ENCODE measurements at regions not wholly inside any gene's neighbourhood (a gene's known extent, or its start where the extent isn't known, plus 50 kb on each side); places are given as distances from the start of the nearest gene placed in this dataset.

- no peak for TF ChIP-seq CTCF (IDR thresholded peaks at IDR 0.05; ENCODE audit: low read depth, low read length)
- TF ChIP-seq EZH2phosphoT487 (IDR thresholded peaks at IDR 0.05; ENCODE audit: low read depth), result no peak
- H3K4me2 ChIP-seq (ENCODE audit: low read length), result no peak overlapping the region
- H3K4me3 ChIP-seq (ENCODE audit: low read length), result no peak overlapping the region
- H3K9ac ChIP-seq (ENCODE audit: low read length), result no peak overlapping the region
- H3K4me1 ChIP-seq (ENCODE audit: low read length), result no peaks in the 10 kb centered on the region
- no peaks in the 10 kb centered on the region for H3K36me3 ChIP-seq (replicated peaks; ENCODE audit: low read depth, low read length)
- H3K9me3 ChIP-seq (ENCODE audit: insufficient read depth, low read length), result no peaks in the 10 kb centered on the region
- H3K27ac ChIP-seq (ENCODE audit: low read length), result no peak overlapping the region
- H4K20me1 ChIP-seq (ENCODE audit: insufficient read depth, low read length), result no peaks in the 10 kb centered on the region
- no peak overlapping the region for H2AFZ ChIP-seq (ENCODE audit: low read depth, low read length)
- no peaks in the 10 kb centered on the region for H3K27me3 ChIP-seq (ENCODE audit: low read depth, low read length)
- no peaks in the 10 kb centered on the region for H3K79me2 ChIP-seq (ENCODE audit: low read length)
Observed at GRCh38 chr15:94991718-94992117, 760.4 kb downstream of the MCTP2 start.

DNA sequence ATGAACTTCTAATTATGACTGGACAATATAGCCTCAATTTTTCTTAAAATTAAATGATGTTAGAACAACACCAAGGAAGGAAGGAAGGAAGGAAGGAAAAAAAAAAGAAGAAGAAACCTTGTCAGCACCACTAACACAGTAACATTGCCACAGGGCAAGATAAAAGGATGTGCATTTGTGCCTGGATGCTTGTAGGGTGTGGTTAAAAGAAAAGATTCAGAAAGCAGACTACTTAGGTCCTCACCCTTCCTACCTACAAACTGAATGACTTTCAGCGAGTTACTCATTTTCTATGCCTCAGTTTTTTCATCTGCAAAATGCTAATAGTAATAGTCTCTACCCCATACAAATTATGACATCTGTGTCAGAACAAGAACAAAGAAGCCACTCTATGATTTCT lies 778.3 kb downstream of the MCTP2 start:
- H3K4me1 ChIP-seq (ENCODE audit: low read length), result no peaks in the 10 kb centered on the region
- H3K36me3 ChIP-seq (replicated peaks; ENCODE audit: low read depth, low read length), result no peaks in the 10 kb centered on the region
- no peak overlapping the region for H3K4me3 ChIP-seq (ENCODE audit: low read length)
- H3K9me3 ChIP-seq (ENCODE audit: insufficient read depth, low read length), result no peaks in the 10 kb centered on the region
- H3K27ac ChIP-seq (ENCODE audit: low read length), result no peak overlapping the region
- no peak overlapping the region for H2AFZ ChIP-seq (ENCODE audit: low read depth, low read length)
- no peak overlapping the region for H3K4me2 ChIP-seq (ENCODE audit: low read length)
- H3K79me2 ChIP-seq (ENCODE audit: low read length), result no peaks in the 10 kb centered on the region
- H3K9ac ChIP-seq (ENCODE audit: low read length), result no peak overlapping the region
- no peaks in the 10 kb centered on the region for H4K20me1 ChIP-seq (ENCODE audit: insufficient read depth, low read length)
- TF ChIP-seq CTCF (IDR thresholded peaks at IDR 0.05; ENCODE audit: low read depth, low read length) (no peak), EZH2phosphoT487 (IDR thresholded peaks at IDR 0.05; ENCODE audit: low read depth) (no peak)
- H3K27me3 ChIP-seq (ENCODE audit: low read depth, low read length), result no peaks in the 10 kb centered on the region

DNA sequence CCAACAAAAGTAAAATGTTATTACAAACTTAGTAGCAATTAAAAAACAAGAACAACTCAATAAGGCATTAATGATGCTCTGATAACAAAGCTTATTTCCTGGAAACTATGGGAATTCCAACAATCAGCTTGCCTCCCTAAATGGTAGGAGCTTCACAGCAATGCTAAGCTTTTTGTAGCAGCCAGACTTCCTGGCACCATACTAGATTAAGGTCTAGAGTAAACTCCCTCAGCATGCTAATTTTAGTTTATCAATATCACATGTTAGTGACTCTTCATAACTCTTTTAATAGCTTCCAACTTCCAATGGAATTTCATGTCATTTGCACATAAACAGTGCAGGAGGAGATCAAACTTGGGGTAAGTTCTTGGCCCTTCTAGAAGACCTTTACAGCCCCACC lies 782.0 kb downstream of the MCTP2 start:
- H2AFZ ChIP-seq (ENCODE audit: low read depth, low read length), result no peak overlapping the region
- TF ChIP-seq CTCF (IDR thresholded peaks at IDR 0.05; ENCODE audit: low read depth, low read length) (no peak), EZH2phosphoT487 (IDR thresholded peaks at IDR 0.05; ENCODE audit: low read depth) (no peak)
- H3K9me3 ChIP-seq (ENCODE audit: insufficient read depth, low read length), result no peaks in the 10 kb centered on the region
- H3K79me2 ChIP-seq (ENCODE audit: low read length), result no peaks in the 10 kb centered on the region
- no peak overlapping the region for H3K27ac ChIP-seq (ENCODE audit: low read length)
- no peaks in the 10 kb centered on the region for H3K36me3 ChIP-seq (replicated peaks; ENCODE audit: low read depth, low read length)
- H4K20me1 ChIP-seq (ENCODE audit: insufficient read depth, low read length), result no peaks in the 10 kb centered on the region
- no peaks in the 10 kb centered on the region for H3K27me3 ChIP-seq (ENCODE audit: low read depth, low read length)
- H3K4me3 ChIP-seq (ENCODE audit: low read length), result no peak overlapping the region
- no peak overlapping the region for H3K4me2 ChIP-seq (ENCODE audit: low read length)
- H3K4me1 ChIP-seq (ENCODE audit: low read length), result no peaks in the 10 kb centered on the region
- no peak overlapping the region for H3K9ac ChIP-seq (ENCODE audit: low read length)

- H3K27me3 ChIP-seq (ENCODE audit: low read depth, low read length), result no peaks in the 10 kb centered on the region
- H3K9ac ChIP-seq (ENCODE audit: low read length), result no peak overlapping the region
- H3K79me2 ChIP-seq (ENCODE audit: low read length), result no peaks in the 10 kb centered on the region
- H2AFZ ChIP-seq (ENCODE audit: low read depth, low read length), result no peak overlapping the region
- H3K27ac ChIP-seq (ENCODE audit: low read length), result no peak overlapping the region
- H3K36me3 ChIP-seq (replicated peaks; ENCODE audit: low read depth, low read length), result no peaks in the 10 kb centered on the region
- no peak overlapping the region for H3K4me3 ChIP-seq (ENCODE audit: low read length)
- H3K4me2 ChIP-seq (ENCODE audit: low read length), result no peak overlapping the region
- H3K4me1 ChIP-seq (ENCODE audit: low read length), result peaks cover 8% of the 10 kb centered on the region; the same call in 1 of the 2 replicates
- H3K9me3 ChIP-seq (ENCODE audit: insufficient read depth, low read length), result no peaks in the 10 kb centered on the region
- H4K20me1 ChIP-seq (ENCODE audit: insufficient read depth, low read length), result no peaks in the 10 kb centered on the region
- TF ChIP-seq CTCF (IDR thresholded peaks at IDR 0.05; ENCODE audit: low read depth, low read length), result no peak
- no peak for TF ChIP-seq EZH2phosphoT487 (IDR thresholded peaks at IDR 0.05; ENCODE audit: low read depth)
Observed at GRCh38 chr15:95016511-95017229, 785.3 kb downstream of the MCTP2 start.

Measured in OCI-LY3 (cell line).